Neural cell (in vitro differentiated cells): ENCODE measurements at regions not wholly inside any gene's neighbourhood (a gene's known extent, or its start where the extent isn't known, plus 50 kb on each side); places are given as distances from the start of the nearest gene placed in this dataset.
"Not testable (repeated sequence)": the region's sequence is repeated elsewhere in the genome, so short reads cannot be mapped to it uniquely, and the experiment has no call there.

Source experiments
- EP300 ChIP-seq: fragments of 450-650 bp; conservative IDR thresholded peaks from 2 replicates; pipeline ENCODE4 v1.6.1; 2014; ENCODE audit warnings: antibody characterized with exemption, mild to moderate bottlenecking, moderate library complexity; ENCODE audit not compliant: poor library complexity, severe bottlenecking
- MXI1 ChIP-seq: fragments of 450-650 bp; conservative IDR thresholded peaks from 2 replicates; pipeline ENCODE4 v1.6.1; 2014; ENCODE audit warnings: antibody characterized with exemption, mild to moderate bottlenecking; ENCODE audit not compliant: poor library complexity, severe bottlenecking
- TAF1 ChIP-seq: IDR thresholded peaks from 2 replicates; pipeline ENCODE4 v1.6.1; 2012; ENCODE audit warnings: low read depth
- TF ChIP-seq, protein P1 (sequence below): fragments of 450-650 bp; IDR thresholded peaks from 2 replicates; pipeline ENCODE4 v1.5.1; 2014; ENCODE audit warnings: antibody characterized with exemption, mild to moderate bottlenecking, moderate library complexity; ENCODE audit not compliant: poor library complexity, severe bottlenecking

DNA sequence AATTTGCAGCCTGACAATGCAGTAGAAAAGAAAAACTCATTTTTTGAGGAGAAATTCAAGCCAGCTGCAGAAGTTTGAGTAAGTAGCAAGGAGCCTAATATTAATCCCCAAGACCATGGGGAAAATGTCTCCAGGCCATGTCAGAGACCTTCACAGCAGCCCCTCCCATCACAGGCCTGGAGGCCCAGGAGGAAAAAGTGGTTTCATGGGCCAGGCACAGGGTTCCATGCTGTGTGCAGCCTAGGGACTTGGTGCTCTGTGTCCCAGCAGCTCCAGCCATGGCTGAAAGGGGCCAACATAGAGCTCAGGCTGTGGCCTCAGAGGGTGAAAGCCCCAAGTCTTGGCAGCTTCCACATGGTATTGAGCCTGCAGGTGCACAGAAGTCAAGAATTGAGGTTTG, 418.4 kb downstream of the HINT1 start:
- TF ChIP-seq MXI1, EP300, TAF1: not testable (repeated sequence)
- TF ChIP-seq, protein P1, sequence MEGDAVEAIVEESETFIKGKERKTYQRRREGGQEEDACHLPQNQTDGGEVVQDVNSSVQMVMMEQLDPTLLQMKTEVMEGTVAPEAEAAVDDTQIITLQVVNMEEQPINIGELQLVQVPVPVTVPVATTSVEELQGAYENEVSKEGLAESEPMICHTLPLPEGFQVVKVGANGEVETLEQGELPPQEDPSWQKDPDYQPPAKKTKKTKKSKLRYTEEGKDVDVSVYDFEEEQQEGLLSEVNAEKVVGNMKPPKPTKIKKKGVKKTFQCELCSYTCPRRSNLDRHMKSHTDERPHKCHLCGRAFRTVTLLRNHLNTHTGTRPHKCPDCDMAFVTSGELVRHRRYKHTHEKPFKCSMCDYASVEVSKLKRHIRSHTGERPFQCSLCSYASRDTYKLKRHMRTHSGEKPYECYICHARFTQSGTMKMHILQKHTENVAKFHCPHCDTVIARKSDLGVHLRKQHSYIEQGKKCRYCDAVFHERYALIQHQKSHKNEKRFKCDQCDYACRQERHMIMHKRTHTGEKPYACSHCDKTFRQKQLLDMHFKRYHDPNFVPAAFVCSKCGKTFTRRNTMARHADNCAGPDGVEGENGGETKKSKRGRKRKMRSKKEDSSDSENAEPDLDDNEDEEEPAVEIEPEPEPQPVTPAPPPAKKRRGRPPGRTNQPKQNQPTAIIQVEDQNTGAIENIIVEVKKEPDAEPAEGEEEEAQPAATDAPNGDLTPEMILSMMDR, result not testable (repeated sequence)
